ENCODE measurements at regions not wholly inside any gene's neighbourhood (a gene's known extent, or its start where the extent isn't known, plus 50 kb on each side); places are given as distances from the start of the nearest gene placed in this dataset.

DNA sequence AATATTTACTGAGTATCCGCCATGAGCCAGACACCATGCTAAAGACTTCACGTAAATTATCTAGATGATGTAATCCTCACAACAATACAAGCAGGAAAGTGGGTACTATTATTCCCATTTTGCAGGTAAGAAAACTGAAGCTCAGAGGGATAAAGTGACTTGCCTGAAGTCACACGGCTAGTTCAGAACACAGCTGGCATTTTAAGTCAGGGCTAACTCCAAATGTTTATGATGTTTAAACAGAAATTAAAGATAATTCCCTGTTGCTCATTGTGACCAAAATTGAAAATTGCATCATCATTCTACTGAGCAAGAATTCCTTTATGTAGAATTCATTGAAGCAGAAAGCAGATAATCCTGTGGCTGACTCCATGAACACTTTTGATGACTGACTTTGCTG lies 71.3 kb upstream of the STXBP5 start:
- Histone ChIP-seq H3K27ac (ENCODE audit: low read length) (no peak overlapping the region), H3K4me1 (ENCODE audit: insufficient read depth, low read length) (peaks cover 20% of the 10 kb centered on the region), H3K36me3 (ENCODE audit: insufficient read depth, low read depth, low read length) (no peaks in the 10 kb centered on the region), H3K9ac (ENCODE audit: low read depth, low read length) (peak overlapping the region; percentile 27; the same call in 1 of the 2 replicates), H3K4me3 (ENCODE audit: low read length) (no peak overlapping the region), H3K9me3 (ENCODE audit: insufficient read depth, low read depth, low read length) (no peaks in the 10 kb centered on the region), H3K27me3 (ENCODE audit: insufficient read depth, low read length) (no peaks in the 10 kb centered on the region)

GRCh38 chr6:147133669-147134068 lies 70.5 kb upstream of the STXBP5 start:
- Histone ChIP-seq H3K9ac (ENCODE audit: low read depth, low read length) (no peak overlapping the region), H3K4me3 (ENCODE audit: low read length) (no peak overlapping the region), H3K36me3 (ENCODE audit: insufficient read depth, low read depth, low read length) (no peaks in the 10 kb centered on the region), H3K27me3 (ENCODE audit: insufficient read depth, low read length) (no peaks in the 10 kb centered on the region), H3K27ac (ENCODE audit: low read length) (no peak overlapping the region), H3K4me1 (ENCODE audit: insufficient read depth, low read length) (peaks cover 20% of the 10 kb centered on the region), H3K9me3 (ENCODE audit: insufficient read depth, low read depth, low read length) (no peaks in the 10 kb centered on the region)

DNA sequence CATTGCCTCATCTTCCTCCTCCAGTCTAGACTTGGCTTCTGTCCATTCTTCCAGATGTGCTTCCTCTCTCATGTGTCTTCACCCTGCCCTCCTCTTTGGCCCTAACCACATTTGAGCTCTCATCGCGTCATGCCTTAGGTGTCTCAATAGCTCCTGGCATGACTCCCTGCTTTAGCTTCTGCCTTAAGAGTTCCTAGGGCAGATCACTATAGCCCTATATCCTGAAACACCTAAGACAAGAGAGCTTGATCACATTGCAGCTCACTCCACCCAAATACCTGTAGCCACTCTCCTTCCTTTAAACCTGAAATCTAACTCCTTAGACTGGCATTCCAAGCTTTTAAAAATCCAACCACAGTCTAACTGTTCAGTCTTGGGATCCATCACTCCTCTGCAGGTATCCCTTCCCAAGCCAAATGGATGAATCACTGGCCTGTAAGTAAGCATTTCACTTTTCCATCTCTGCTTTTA lies 69.0 kb upstream of the STXBP5 start:
- no peaks in the 10 kb centered on the region for H3K27me3 ChIP-seq (ENCODE audit: insufficient read depth, low read length)
- H3K9ac ChIP-seq (ENCODE audit: low read depth, low read length) = no peak overlapping the region
- H3K36me3 ChIP-seq (ENCODE audit: insufficient read depth, low read depth, low read length) = no peaks in the 10 kb centered on the region
- no peaks in the 10 kb centered on the region for H3K9me3 ChIP-seq (ENCODE audit: insufficient read depth, low read depth, low read length)
- H3K4me3 ChIP-seq (ENCODE audit: low read length) = no peak overlapping the region
- H3K4me1 ChIP-seq (ENCODE audit: insufficient read depth, low read length) = peaks cover 20% of the 10 kb centered on the region
- no peak overlapping the region for H3K27ac ChIP-seq (ENCODE audit: low read length)

DNA sequence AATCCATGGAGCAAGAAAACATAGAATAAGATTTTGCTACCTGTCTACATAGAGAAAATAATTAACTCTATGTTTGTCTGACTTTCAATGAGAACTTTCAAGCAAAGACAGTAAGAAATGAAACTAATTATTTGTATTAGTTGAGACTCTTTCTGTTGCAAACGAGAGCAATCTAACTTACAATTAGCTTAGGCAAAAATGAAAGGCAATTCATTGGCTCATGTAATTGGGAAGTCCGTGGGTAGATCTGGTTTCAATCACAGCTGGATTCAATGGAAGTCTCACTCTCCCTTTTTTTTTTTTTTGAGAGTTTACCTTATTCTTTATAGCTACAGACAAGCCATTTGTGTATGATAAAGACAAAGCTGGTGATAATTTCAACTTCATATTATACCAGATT lies 68.2 kb upstream of the STXBP5 start:
- H3K9me3 ChIP-seq (ENCODE audit: insufficient read depth, low read depth, low read length) = no peaks in the 10 kb centered on the region
- peaks cover 20% of the 10 kb centered on the region for H3K4me1 ChIP-seq (ENCODE audit: insufficient read depth, low read length)
- no peaks in the 10 kb centered on the region for H3K27me3 ChIP-seq (ENCODE audit: insufficient read depth, low read length)
- no peaks in the 10 kb centered on the region for H3K36me3 ChIP-seq (ENCODE audit: insufficient read depth, low read depth, low read length)
- H3K4me3 ChIP-seq (ENCODE audit: low read length) = no peak overlapping the region
- no peak overlapping the region for H3K27ac ChIP-seq (ENCODE audit: low read length)
- H3K9ac ChIP-seq (ENCODE audit: low read depth, low read length) = no peak overlapping the region

DNA sequence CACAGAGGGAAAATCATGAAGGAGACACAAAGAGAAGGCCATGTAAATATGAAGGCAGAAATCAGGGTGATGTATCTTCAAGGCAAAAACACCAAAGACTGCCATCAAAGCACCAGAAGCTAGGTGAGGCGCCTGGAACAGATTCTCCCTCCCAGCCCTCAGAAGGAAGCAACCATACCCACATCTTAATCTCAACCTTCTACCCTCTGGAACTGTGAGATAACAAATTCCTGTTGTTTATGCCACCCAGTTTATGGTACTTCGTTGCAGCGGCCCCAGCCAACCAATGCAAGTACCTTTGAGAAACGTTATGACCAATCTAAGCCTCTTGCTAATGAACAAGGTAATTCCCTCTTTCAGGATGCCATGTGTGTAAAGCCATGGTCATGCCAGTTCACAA lies 66.2 kb upstream of the STXBP5 start:
- Histone ChIP-seq H3K4me3 (ENCODE audit: low read length) (no peak overlapping the region), H3K9me3 (ENCODE audit: insufficient read depth, low read depth, low read length) (no peaks in the 10 kb centered on the region), H3K36me3 (ENCODE audit: insufficient read depth, low read depth, low read length) (no peaks in the 10 kb centered on the region), H3K9ac (ENCODE audit: low read depth, low read length) (no peak overlapping the region), H3K27ac (ENCODE audit: low read length) (no peak overlapping the region), H3K27me3 (ENCODE audit: insufficient read depth, low read length) (no peaks in the 10 kb centered on the region), H3K4me1 (ENCODE audit: insufficient read depth, low read length) (peaks cover 10% of the 10 kb centered on the region; the same call in 1 of the 2 replicates)

DNA sequence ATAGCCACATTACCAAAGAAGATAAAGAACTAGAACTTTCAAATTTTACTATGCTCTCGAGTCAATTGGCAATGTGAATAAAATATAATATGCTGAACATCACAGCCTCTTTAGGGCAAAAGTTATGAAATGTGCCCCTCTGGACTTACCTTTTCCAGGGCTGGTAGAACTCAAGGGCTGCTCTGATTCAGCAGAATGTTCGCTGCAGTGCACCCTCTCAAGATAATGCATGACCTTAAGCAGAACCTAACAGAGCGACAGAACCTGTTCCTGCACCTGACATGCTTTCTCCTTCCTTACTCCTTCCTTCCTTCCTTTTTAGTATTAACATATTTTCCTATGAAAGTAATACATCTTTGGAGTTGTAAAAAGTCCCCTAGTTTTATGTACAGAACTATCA lies 65.4 kb upstream of the STXBP5 start:
- H3K4me3 ChIP-seq (ENCODE audit: low read length) = no peak overlapping the region
- H3K9ac ChIP-seq (ENCODE audit: low read depth, low read length) = no peak overlapping the region
- H3K4me1 ChIP-seq (ENCODE audit: insufficient read depth, low read length) = peaks cover 10% of the 10 kb centered on the region; the same call in 1 of the 2 replicates
- H3K27me3 ChIP-seq (ENCODE audit: insufficient read depth, low read length) = no peaks in the 10 kb centered on the region
- no peak overlapping the region for H3K27ac ChIP-seq (ENCODE audit: low read length)
- no peaks in the 10 kb centered on the region for H3K36me3 ChIP-seq (ENCODE audit: insufficient read depth, low read depth, low read length)
- no peaks in the 10 kb centered on the region for H3K9me3 ChIP-seq (ENCODE audit: insufficient read depth, low read depth, low read length)

DNA sequence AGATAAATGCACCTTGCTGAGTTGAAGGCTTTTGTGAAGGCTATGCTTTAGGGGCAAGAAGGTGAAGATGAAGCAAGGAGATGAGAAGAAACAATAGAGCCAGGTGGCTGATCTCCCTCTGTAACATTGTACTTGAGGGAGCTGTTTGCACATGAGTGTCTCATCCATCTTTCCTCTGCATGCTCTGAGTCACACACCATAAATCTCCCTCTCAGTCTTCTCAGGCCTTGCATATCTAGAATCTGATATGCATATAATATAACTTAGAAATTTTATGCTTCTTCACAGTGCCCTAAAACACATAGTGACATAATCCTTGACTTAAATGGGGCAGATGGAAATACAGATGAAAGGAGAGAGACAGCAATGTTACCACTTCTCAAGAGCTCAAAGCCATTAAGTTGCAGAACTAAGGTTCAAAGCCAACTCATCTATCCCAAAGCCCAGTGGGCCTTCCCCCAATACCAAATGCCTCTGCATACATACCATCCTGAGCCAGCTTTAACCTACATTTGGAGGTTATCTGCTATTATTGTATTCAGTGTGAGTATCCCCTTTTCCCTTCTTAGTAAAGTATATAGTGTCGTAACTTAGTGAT lies 62.4 kb upstream of the STXBP5 start:
- H3K27me3 ChIP-seq (ENCODE audit: insufficient read depth, low read length) = no peaks in the 10 kb centered on the region

GRCh38 chr6:147142684-147143245 lies 61.5 kb upstream of the STXBP5 start:
- H3K36me3 ChIP-seq (ENCODE audit: insufficient read depth, low read depth, low read length) = no peaks in the 10 kb centered on the region
- no peak overlapping the region for H3K9ac ChIP-seq (ENCODE audit: low read depth, low read length)
- no peaks in the 10 kb centered on the region for H3K4me1 ChIP-seq (ENCODE audit: insufficient read depth, low read length)
- no peaks in the 10 kb centered on the region for H3K9me3 ChIP-seq (ENCODE audit: insufficient read depth, low read depth, low read length)
- H3K4me3 ChIP-seq (ENCODE audit: low read length) = no peak overlapping the region
- no peaks in the 10 kb centered on the region for H3K27me3 ChIP-seq (ENCODE audit: insufficient read depth, low read length)
- no peak overlapping the region for H3K27ac ChIP-seq (ENCODE audit: low read length)

More for the DNA sequence above, 62.4 kb upstream of the STXBP5 start:
- Histone ChIP-seq H3K36me3 (ENCODE audit: insufficient read depth, low read depth, low read length) (no peaks in the 10 kb centered on the region), H3K9ac (ENCODE audit: low read depth, low read length) (no peak overlapping the region), H3K4me3 (ENCODE audit: low read length) (no peak overlapping the region), H3K9me3 (ENCODE audit: insufficient read depth, low read depth, low read length) (no peaks in the 10 kb centered on the region), H3K4me1 (ENCODE audit: insufficient read depth, low read length) (no peaks in the 10 kb centered on the region), H3K27ac (ENCODE audit: low read length) (no peak overlapping the region)

- no peaks in the 10 kb centered on the region for H3K36me3 ChIP-seq (ENCODE audit: insufficient read depth, low read depth, low read length)
- no peaks in the 10 kb centered on the region for H3K4me1 ChIP-seq (ENCODE audit: insufficient read depth, low read length)
- H3K9ac ChIP-seq (ENCODE audit: low read depth, low read length) = no peak overlapping the region
- H3K4me3 ChIP-seq (ENCODE audit: low read length) = no peak overlapping the region
- H3K27ac ChIP-seq (ENCODE audit: low read length) = no peak overlapping the region
- no peaks in the 10 kb centered on the region for H3K9me3 ChIP-seq (ENCODE audit: insufficient read depth, low read depth, low read length)
- no peaks in the 10 kb centered on the region for H3K27me3 ChIP-seq (ENCODE audit: insufficient read depth, low read length)
Observed at GRCh38 chr6:147149092-147149491, 55.1 kb upstream of the STXBP5 start.

- H3K27me3 ChIP-seq (ENCODE audit: insufficient read depth, low read length) = no peaks in the 10 kb centered on the region
- no peak overlapping the region for H3K27ac ChIP-seq (ENCODE audit: low read length)
- H3K4me1 ChIP-seq (ENCODE audit: insufficient read depth, low read length) = no peaks in the 10 kb centered on the region
- H3K9ac ChIP-seq (ENCODE audit: low read depth, low read length) = no peak overlapping the region
- no peaks in the 10 kb centered on the region for H3K9me3 ChIP-seq (ENCODE audit: insufficient read depth, low read depth, low read length)
- no peaks in the 10 kb centered on the region for H3K36me3 ChIP-seq (ENCODE audit: insufficient read depth, low read depth, low read length)
- no peak overlapping the region for H3K4me3 ChIP-seq (ENCODE audit: low read length)
Observed at GRCh38 chr6:147149826-147150225, 54.4 kb upstream of the STXBP5 start.

DNA sequence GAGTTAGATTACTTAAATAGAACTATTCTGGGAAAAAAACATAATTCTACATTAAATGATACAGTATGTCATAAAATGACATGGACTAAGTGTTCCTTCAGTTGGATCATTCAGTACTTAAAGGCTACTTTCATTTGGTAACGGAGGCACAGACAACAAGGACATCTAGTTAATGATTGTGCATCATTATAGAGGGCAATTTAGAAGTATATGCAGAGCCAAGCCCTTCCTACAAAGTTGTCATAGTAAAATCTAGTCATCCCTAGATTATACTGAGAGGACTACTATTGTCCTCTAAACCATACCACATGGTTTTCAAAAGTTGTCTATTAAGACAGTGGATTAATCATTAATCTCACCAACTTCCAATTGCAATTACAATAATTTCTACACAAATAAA lies 53.9 kb upstream of the STXBP5 start:
- Histone ChIP-seq H3K4me3 (ENCODE audit: low read length) (no peak overlapping the region), H3K9me3 (ENCODE audit: insufficient read depth, low read depth, low read length) (no peaks in the 10 kb centered on the region), H3K36me3 (ENCODE audit: insufficient read depth, low read depth, low read length) (no peaks in the 10 kb centered on the region), H3K9ac (ENCODE audit: low read depth, low read length) (no peak overlapping the region), H3K4me1 (ENCODE audit: insufficient read depth, low read length) (no peaks in the 10 kb centered on the region), H3K27ac (ENCODE audit: low read length) (no peak overlapping the region), H3K27me3 (ENCODE audit: insufficient read depth, low read length) (no peaks in the 10 kb centered on the region)

Data from iPS-20b (cell line).